Nephron progenitor cell (in vitro differentiated cells): ENCODE measurements at regions not wholly inside any gene's neighbourhood (a gene's known extent, or its start where the extent isn't known, plus 50 kb on each side); places are given as distances from the start of the nearest gene placed in this dataset.
"Not testable (repeated sequence)": the region's sequence is repeated elsewhere in the genome, so short reads cannot be mapped to it uniquely, and the experiment has no call there.

Experiments used
- DNase-seq: peaks from one replicate; pipeline ENCODE4 v3.0.0; 2021
- H3K27ac Mint-ChIP-seq: 2 replicates; pipeline ENCODE4 v1.8.0; 2021; ENCODE audit warnings: mild to moderate bottlenecking, moderate library complexity, mixed read lengths
- H3K27me3 Mint-ChIP-seq: 2 replicates; pipeline ENCODE4 v1.8.0; 2021; ENCODE audit warnings: mild to moderate bottlenecking, low read depth, mixed read lengths; ENCODE audit not compliant: poor library complexity
- H3K36me3 Mint-ChIP-seq: 2 replicates; pipeline ENCODE4 v1.8.0; 2021; ENCODE audit warnings: low read depth, mixed read lengths
- H3K4me1 Mint-ChIP-seq: 2 replicates; pipeline ENCODE4 v1.8.0; 2021; ENCODE audit warnings: mixed read lengths
- H3K4me3 Mint-ChIP-seq: 2 replicates; pipeline ENCODE4 v1.8.0; 2021; ENCODE audit warnings: mild to moderate bottlenecking, moderate library complexity, mixed read lengths
- H3K9me3 Mint-ChIP-seq: 2 replicates; pipeline ENCODE4 v1.8.0; 2021; ENCODE audit warnings: mild to moderate bottlenecking, moderate library complexity, mixed read lengths
- CTCF ChIP-seq: fragments of 200-600 bp; sonication (generic); IDR thresholded peaks from 2 replicates; pipeline ENCODE4 v1.5.0; 2021; ENCODE audit warnings: antibody characterized with exemption

GRCh38 chrX:134045372-134045771, 60.0 kb upstream of the GPC3 start:
- H3K9me3 Mint-ChIP-seq, result peaks cover 42% of the 10 kb centered on the region
- not testable (repeated sequence) for DNase-seq, H3K4me1 Mint-ChIP-seq, H3K27ac Mint-ChIP-seq, H3K4me3 Mint-ChIP-seq, H3K36me3 Mint-ChIP-seq
- peaks cover 12% of the 10 kb centered on the region for H3K27me3 Mint-ChIP-seq

- not testable (repeated sequence) for H3K27ac Mint-ChIP-seq, H3K4me1 Mint-ChIP-seq, H3K36me3 Mint-ChIP-seq, DNase-seq, H3K4me3 Mint-ChIP-seq, H3K27me3 Mint-ChIP-seq
- H3K9me3 Mint-ChIP-seq, result peaks cover 12% of the 10 kb centered on the region
These were observed 81.7 kb upstream of the GPC3 start for GRCh38 chrX:134067107-134067506.

- not testable (repeated sequence) for H3K27ac Mint-ChIP-seq, H3K4me1 Mint-ChIP-seq, H3K27me3 Mint-ChIP-seq, H3K36me3 Mint-ChIP-seq, H3K4me3 Mint-ChIP-seq, DNase-seq
- H3K9me3 Mint-ChIP-seq, result peaks cover 13% of the 10 kb centered on the region
These were observed 86.5 kb upstream of the GPC3 start for GRCh38 chrX:134071899-134072298.

GRCh38 chrX:134073341-134073740, 87.9 kb upstream of the GPC3 start:
- no peaks in the 10 kb centered on the region for H3K4me1 Mint-ChIP-seq
- no peak overlapping the region for H3K27ac Mint-ChIP-seq
- H3K36me3 Mint-ChIP-seq, result no peaks in the 10 kb centered on the region
- no peak overlapping the region for H3K4me3 Mint-ChIP-seq
- H3K27me3 Mint-ChIP-seq, result peaks cover 6% of the 10 kb centered on the region
- TF ChIP-seq CTCF, result no peak
- DNase-seq, result no peak
- H3K9me3 Mint-ChIP-seq, result peaks cover 24% of the 10 kb centered on the region

GRCh38 chrX:134074151-134074550, 88.8 kb upstream of the GPC3 start:
- no peak for DNase-seq
- no peak for TF ChIP-seq CTCF
- Mint-ChIP-seq H3K9me3 (peaks cover 32% of the 10 kb centered on the region), H3K4me1 (no peaks in the 10 kb centered on the region), H3K36me3 (peaks cover 7% of the 10 kb centered on the region), H3K27me3 (peaks cover 9% of the 10 kb centered on the region), H3K4me3 (no peak overlapping the region), H3K27ac (no peak overlapping the region)

- H3K27me3 Mint-ChIP-seq, result peaks cover 9% of the 10 kb centered on the region
- DNase-seq, result no peak
- H3K27ac Mint-ChIP-seq, result no peak overlapping the region
- H3K9me3 Mint-ChIP-seq, result peaks cover 44% of the 10 kb centered on the region
- peaks cover 9% of the 10 kb centered on the region for H3K36me3 Mint-ChIP-seq
- no peak for TF ChIP-seq CTCF
- H3K4me1 Mint-ChIP-seq, result no peaks in the 10 kb centered on the region
- H3K4me3 Mint-ChIP-seq, result no peak overlapping the region
These were observed 90.7 kb upstream of the GPC3 start for GRCh38 chrX:134075894-134076718.

- TF ChIP-seq CTCF, result no peak
- Mint-ChIP-seq H3K9me3 (peaks cover 16% of the 10 kb centered on the region), H3K36me3 (no peaks in the 10 kb centered on the region), H3K4me3 (no peak overlapping the region), H3K27me3 (peaks cover 6% of the 10 kb centered on the region), H3K4me1 (no peaks in the 10 kb centered on the region), H3K27ac (no peak overlapping the region)
- no peak for DNase-seq
These were observed 110.0 kb upstream of the GPC3 start for GRCh38 chrX:134095366-134095765.
